B cell (primary cell): ENCODE measurements at regions not wholly inside any gene's neighbourhood (a gene's known extent, or its start where the extent isn't known, plus 50 kb on each side); places are given as distances from the start of the nearest gene placed in this dataset.

ENCODE experiments used
- ATAC-seq: fragments of 200-7000 bp; cut with Tn5 transposase; one replicate; pipeline ENCODE4 v1.10.0; 2021; ENCODE audit warnings: low read depth, mild to moderate bottlenecking, moderate number of reproducible peaks, moderate library complexity
- CTCF ChIA-PET: fragments of 350-600 bp; sonication (Branson Sonifier 250); formaldehyde crosslinking; loops from one replicate; lab custom pipeline; 2021; ENCODE audit warnings: antibody characterized with exemption, inconsistent platforms; lab: Charles Lee
- POLR2A ChIA-PET: fragments of 350-600 bp; sonication (Branson Sonifier 250); formaldehyde crosslinking; loops from one replicate; lab custom pipeline; 2021; ENCODE audit warnings: antibody characterized with exemption; lab: Charles Lee
- DNase-seq: peaks from one replicate; pipeline ENCODE4 v3.0.0; 2013
- H2AFZ ChIP-seq: 2 replicates; pipeline ENCODE4 v1.6.1; 2012; ENCODE audit warnings: mild to moderate bottlenecking, low read depth, low read length; ENCODE audit not compliant: insufficient read depth, poor library complexity, severe bottlenecking
- H3K27ac ChIP-seq, 2 donors: 1 replicate in 1 of 2; 2 replicates in 1 of 2; pipeline ENCODE4 v1.5.1; 2012 to 2013; ENCODE audit warnings: low read length in 2 of 2, mild to moderate bottlenecking in 2 of 2, moderate library complexity in 1 of 2
- H3K27me3 ChIP-seq, 4 experiments: fragments of 200-600 bp in 1 of 4; sonication (generic) in 1 of 4; replicated peaks in 1 of 4; 1 replicate in 2 of 4; 2 replicates in 2 of 4; pipeline versions ENCODE4 v1.6.1 to v1.7.0; 2013 to 2016; ENCODE audit warnings: low read length in 3 of 4, mild to moderate bottlenecking in 2 of 4, mixed read lengths in 1 of 4, moderate library complexity in 1 of 4; ENCODE audit not compliant: insufficient read depth in 4 of 4, control insufficient read depth in 3 of 4; ENCODE audit errors: control extremely low read depth in 1 of 4
- H3K36me3 ChIP-seq, 2 experiments: replicated peaks in 1 of 2; 1 replicate in 1 of 2; 2 replicates in 1 of 2; pipeline versions ENCODE4 v1.6.1 to v1.7.1; 2013; ENCODE audit warnings: low read length in 1 of 2; ENCODE audit not compliant: insufficient read depth in 2 of 2, control insufficient read depth in 1 of 2; ENCODE audit errors: control extremely low read depth in 1 of 2, extremely low read depth in 1 of 2
- H3K4me1 ChIP-seq, 2 donors: fragments of 200-600 bp in 1 of 2; sonication (generic) in 1 of 2; 1 replicate in 1 of 2; 2 replicates in 1 of 2; pipeline versions ENCODE4 v1.5.1 to v1.6.1; 2013 to 2017; ENCODE audit warnings: low read length in 2 of 2; ENCODE audit not compliant: control insufficient read depth in 2 of 2, insufficient read depth in 2 of 2
- H3K4me2 ChIP-seq: replicated peaks from 2 replicates; pipeline ENCODE3; 2012; ENCODE audit warnings: mild to moderate bottlenecking, low read depth, low read length; ENCODE audit not compliant: poor library complexity, severe bottlenecking
- H3K4me3 ChIP-seq, 5 experiments: fragments of 200-600 bp in 1 of 5; sonication (generic) in 1 of 5; 1 replicate in 3 of 5; 2 replicates in 2 of 5; pipeline versions ENCODE4 v1.5.1 to v1.7.0; 2011 to 2016; ENCODE audit warnings: low read length in 4 of 5, mild to moderate bottlenecking in 4 of 5, low read depth in 2 of 5, control low read depth in 1 of 5, moderate library complexity in 1 of 5; ENCODE audit not compliant: insufficient read depth in 1 of 5; ENCODE audit errors: control extremely low read depth in 1 of 5, extremely low read depth in 1 of 5
- H3K79me2 ChIP-seq: fragments of 200-600 bp; sonication (generic); one replicate; pipeline ENCODE4 v1.6.0; 2016; ENCODE audit warnings: low read length; ENCODE audit not compliant: control insufficient read depth, insufficient read depth
- H3K9ac ChIP-seq: fragments of 200-600 bp; sonication (generic); 2 replicates; pipeline ENCODE4 v1.6.1; 2017; ENCODE audit warnings: mild to moderate bottlenecking, low read length, moderate library complexity
- H3K9me3 ChIP-seq, 3 donors: one replicate each; pipeline versions ENCODE4 v1.6.1 to v1.7.1; 2013; ENCODE audit warnings: low read length in 2 of 3; ENCODE audit not compliant: control insufficient read depth in 2 of 3, insufficient read depth in 1 of 3; ENCODE audit errors: control extremely low read depth in 1 of 3
- H4K20me1 ChIP-seq: 2 replicates; pipeline ENCODE4 v1.6.0; 2012; ENCODE audit warnings: mild to moderate bottlenecking, low read length; ENCODE audit not compliant: insufficient read depth, control insufficient read depth, poor library complexity, severe bottlenecking
- H3K27ac Mint-ChIP-seq: one replicate; pipeline ENCODE4 v1.8.0; 2021; ENCODE audit warnings: mixed read lengths
- H3K27me3 Mint-ChIP-seq: one replicate; pipeline ENCODE4 v1.8.0; 2021; ENCODE audit warnings: mixed read lengths
- H3K4me1 Mint-ChIP-seq: one replicate; pipeline ENCODE4 v1.8.0; 2021; ENCODE audit warnings: mixed read lengths
- H3K4me3 Mint-ChIP-seq: one replicate; pipeline ENCODE4 v1.8.0; 2021; ENCODE audit warnings: mixed read lengths
- H3K9me3 Mint-ChIP-seq: one replicate; pipeline ENCODE4 v1.8.0; 2022; ENCODE audit warnings: mixed read lengths; ENCODE audit not compliant: insufficient read depth
- CTCF ChIP-seq: fragments of 200-600 bp; IDR thresholded peaks from one replicate; pipeline ENCODE4 v1.8.0; 2022; ENCODE audit warnings: antibody characterized with exemption, mild to moderate bottlenecking
- EZH2 ChIP-seq: IDR thresholded peaks from 2 replicates; pipeline ENCODE4 v1.6.1; 2012; ENCODE audit warnings: borderline replicate concordance, low read depth, mild to moderate bottlenecking, moderate library complexity, low read length; ENCODE audit not compliant: insufficient read depth, poor library complexity, severe bottlenecking
- WGBS: methylation state at CpG from one replicate; pipeline ENCODE4 v1.1.5; 2013; ENCODE audit warnings: missing lambda C conversion rate; ENCODE audit not compliant: insufficient coverage; 5-methylcytosine and 5-hydroxymethylcytosine counted together
- intact Hi-C: fragments of 100-400 bp; cut with micrococcal nuclease; formaldehyde crosslinking; loops from one replicate; pipeline ENCODE4 v1.10.0; 2022

- Histone ChIP-seq H3K9me3 (peaks cover 0 to 4% (median 0%) of the 10 kb centered on the region in 3 donors), H3K36me3 (no peaks in the 10 kb centered on the region), H4K20me1 (no peaks in the 10 kb centered on the region), H3K4me2 (no peak overlapping the region), H3K4me1 (no peaks in the 10 kb centered on the region), H3K9ac (no peak overlapping the region), H3K27ac (no peak overlapping the region), H3K4me3 (no peak overlapping the region), H2AFZ (no peak overlapping the region), H3K27me3 (no peaks in the 10 kb centered on the region), H3K79me2 (no peaks in the 10 kb centered on the region)
- no peak for DNase-seq
- Mint-ChIP-seq H3K4me3 (no peak overlapping the region), H3K9me3 (no peaks in the 10 kb centered on the region), H3K27me3 (no peaks in the 10 kb centered on the region), H3K4me1 (no peaks in the 10 kb centered on the region), H3K27ac (no peak overlapping the region)
- no peak for ATAC-seq
- ChIA-PET POLR2A (no interaction called here), CTCF (no interaction called here)
- 100% methylated on average over 1 of the region's 3 CpGs for WGBS
- no peak for TF ChIP-seq CTCF
- TF ChIP-seq EZH2 = no peak
- intact Hi-C loops = no loop called here
Measured at GRCh38 chr5:112024221-112024620, 267.2 kb upstream of the NREP start.

GRCh38 chr5:112023766-112024165, 266.8 kb upstream of the NREP start:
- peaks cover 0 to under 1% (median 0%) of the 10 kb centered on the region in 3 donors for H3K9me3 ChIP-seq
- intact Hi-C loops = no loop called here
- no peak overlapping the region for H3K9ac ChIP-seq
- DNase-seq = no peak
- Mint-ChIP-seq H3K9me3 (no peaks in the 10 kb centered on the region), H3K27me3 (no peaks in the 10 kb centered on the region), H3K27ac (no peak overlapping the region), H3K4me1 (no peaks in the 10 kb centered on the region), H3K4me3 (no peak overlapping the region)
- H3K4me2 ChIP-seq = no peak overlapping the region
- H3K36me3 ChIP-seq = no peaks in the 10 kb centered on the region
- H2AFZ ChIP-seq = no peak overlapping the region
- no peaks in the 10 kb centered on the region for H3K4me1 ChIP-seq
- no peak overlapping the region for H3K27ac ChIP-seq
- no peaks in the 10 kb centered on the region for H3K79me2 ChIP-seq
- ChIA-PET CTCF (no interaction called here), POLR2A (no interaction called here)
- no peaks in the 10 kb centered on the region for H4K20me1 ChIP-seq
- H3K27me3 ChIP-seq = no peaks in the 10 kb centered on the region
- no peak for TF ChIP-seq EZH2
- TF ChIP-seq CTCF = no peak
- no peak overlapping the region for H3K4me3 ChIP-seq
- 79% methylated on average over 2 of the region's 3 CpGs for WGBS
- no peak for ATAC-seq
